ENCODE measurements at regions not wholly inside any gene's neighbourhood (a gene's known extent, or its start where the extent isn't known, plus 50 kb on each side); places are given as distances from the start of the nearest gene placed in this dataset.

GRCh38 chr3:109532257-109533216 is 195.2 kb upstream of the DPPA4 start:
- TF ChIP-seq, protein P1, sequence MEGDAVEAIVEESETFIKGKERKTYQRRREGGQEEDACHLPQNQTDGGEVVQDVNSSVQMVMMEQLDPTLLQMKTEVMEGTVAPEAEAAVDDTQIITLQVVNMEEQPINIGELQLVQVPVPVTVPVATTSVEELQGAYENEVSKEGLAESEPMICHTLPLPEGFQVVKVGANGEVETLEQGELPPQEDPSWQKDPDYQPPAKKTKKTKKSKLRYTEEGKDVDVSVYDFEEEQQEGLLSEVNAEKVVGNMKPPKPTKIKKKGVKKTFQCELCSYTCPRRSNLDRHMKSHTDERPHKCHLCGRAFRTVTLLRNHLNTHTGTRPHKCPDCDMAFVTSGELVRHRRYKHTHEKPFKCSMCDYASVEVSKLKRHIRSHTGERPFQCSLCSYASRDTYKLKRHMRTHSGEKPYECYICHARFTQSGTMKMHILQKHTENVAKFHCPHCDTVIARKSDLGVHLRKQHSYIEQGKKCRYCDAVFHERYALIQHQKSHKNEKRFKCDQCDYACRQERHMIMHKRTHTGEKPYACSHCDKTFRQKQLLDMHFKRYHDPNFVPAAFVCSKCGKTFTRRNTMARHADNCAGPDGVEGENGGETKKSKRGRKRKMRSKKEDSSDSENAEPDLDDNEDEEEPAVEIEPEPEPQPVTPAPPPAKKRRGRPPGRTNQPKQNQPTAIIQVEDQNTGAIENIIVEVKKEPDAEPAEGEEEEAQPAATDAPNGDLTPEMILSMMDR (IDR thresholded peaks at IDR 0.05; ENCODE audit: poor library complexity, severe bottlenecking), result peak; percentile 56
- TF ChIP-seq EZH2 (IDR thresholded peaks at IDR 0.05; ENCODE audit: borderline replicate concordance, insufficient read depth, low read length, poor library complexity, severe bottlenecking), result no peak
- TF ChIP-seq EP300 (conservative IDR thresholded peaks at IDR 0.05; ENCODE audit: poor library complexity, severe bottlenecking), result no peak
- no peak for TF ChIP-seq POLR2AphosphoS5 (IDR thresholded peaks at IDR 0.05)
- no peak for TF ChIP-seq MXI1 (conservative IDR thresholded peaks at IDR 0.05; ENCODE audit: poor library complexity, severe bottlenecking)
